Fibroblast of the aortic adventitia (primary cell): ENCODE measurements at regions not wholly inside any gene's neighbourhood (a gene's known extent, or its start where the extent isn't known, plus 50 kb on each side); places are given as distances from the start of the nearest gene placed in this dataset.
"Not testable (repeated sequence)": the region's sequence is repeated elsewhere in the genome, so short reads cannot be mapped to it uniquely, and the experiment has no call there.

Experiments used
- DNase-seq: peaks from one replicate; pipeline ENCODE4 v3.0.0-alpha.2; 2010; ENCODE audit warnings: low read depth
- H3K4me3 ChIP-seq: 2 replicates; pipeline ENCODE4 v1.5.1; 2011; ENCODE audit warnings: low read depth, mild to moderate bottlenecking, control low read depth, low read length, moderate library complexity
- CTCF ChIP-seq: IDR thresholded peaks from 2 replicates; pipeline ENCODE4 v1.5.1; 2011; ENCODE audit warnings: mild to moderate bottlenecking, low read length, control low read depth, inconsistent platforms; ENCODE audit not compliant: insufficient read depth

DNA sequence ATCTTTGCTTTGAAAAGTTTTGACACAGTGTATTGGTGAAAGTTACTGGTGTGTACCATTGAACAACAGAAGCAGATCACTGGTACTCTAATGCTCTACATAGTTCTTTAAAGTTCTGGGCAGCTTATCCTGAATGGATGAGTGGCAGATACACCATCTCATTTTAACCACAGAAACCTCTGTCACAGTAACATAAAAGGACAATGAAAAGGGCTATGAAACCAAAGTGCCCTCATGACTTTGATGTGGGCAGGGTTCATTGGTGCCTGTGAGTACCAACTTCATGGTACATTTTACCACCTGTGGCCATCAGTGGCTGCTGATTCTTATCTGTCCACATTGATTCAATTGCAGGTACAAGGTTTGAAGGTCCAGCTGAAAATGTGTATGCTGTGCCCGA, 285.7 kb upstream of the PREP start:
- TF ChIP-seq CTCF, result no peak
- H3K4me3 ChIP-seq, result no peak overlapping the region
- no peak for DNase-seq

DNA sequence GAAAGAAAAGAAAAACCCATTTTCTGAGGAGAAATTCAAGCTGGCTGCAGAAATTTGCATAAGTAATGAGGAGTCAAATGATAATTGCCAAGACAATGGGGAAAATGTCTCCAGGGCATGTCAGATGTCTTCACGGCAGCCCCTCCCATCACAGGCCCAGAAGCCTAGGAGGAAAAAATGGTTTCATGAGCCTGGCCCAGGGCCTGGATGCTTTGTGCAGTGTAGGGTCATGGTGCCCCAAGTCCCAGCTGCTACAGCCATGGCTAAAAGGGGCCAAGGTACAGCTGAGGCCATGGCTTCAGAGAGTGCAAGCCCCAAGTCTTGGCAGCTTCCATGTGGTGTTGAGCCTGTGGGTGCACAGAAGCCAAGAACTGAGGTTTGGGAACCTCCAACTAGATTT, 283.9 kb upstream of the PREP start:
- DNase-seq, H3K4me3 ChIP-seq: not testable (repeated sequence)

- no peak overlapping the region for H3K4me3 ChIP-seq
- DNase-seq, result no peak
- TF ChIP-seq CTCF, result no peak
These were observed 278.2 kb upstream of the PREP start for GRCh38 chr6:105681061-105681460.

DNA sequence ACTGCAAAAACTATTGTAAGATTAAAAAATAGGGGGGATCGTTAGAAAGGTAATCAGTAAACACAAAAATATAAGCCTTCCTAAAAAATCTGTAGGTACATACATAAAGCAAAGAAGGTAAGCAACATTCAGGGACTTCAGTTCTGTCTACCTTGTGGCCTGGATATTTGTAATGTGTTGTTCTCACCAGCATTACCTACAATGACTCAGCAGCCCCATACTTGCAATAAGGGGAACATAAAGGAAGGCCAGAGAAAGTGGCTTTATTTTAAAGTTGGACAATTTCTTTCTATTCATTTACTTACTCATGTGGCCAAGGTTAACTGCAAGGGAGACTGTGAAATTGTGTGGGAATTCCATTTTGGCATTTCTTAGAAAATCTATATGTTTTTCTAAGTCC, 277.2 kb upstream of the PREP start:
- no peak for DNase-seq
- H3K4me3 ChIP-seq, result no peak overlapping the region
- no peak for TF ChIP-seq CTCF

GRCh38 chr6:105678516-105678915, 275.6 kb upstream of the PREP start:
- H3K4me3 ChIP-seq, result no peak overlapping the region
- TF ChIP-seq CTCF, result no peak
- peak; percentile 28 for DNase-seq

DNA sequence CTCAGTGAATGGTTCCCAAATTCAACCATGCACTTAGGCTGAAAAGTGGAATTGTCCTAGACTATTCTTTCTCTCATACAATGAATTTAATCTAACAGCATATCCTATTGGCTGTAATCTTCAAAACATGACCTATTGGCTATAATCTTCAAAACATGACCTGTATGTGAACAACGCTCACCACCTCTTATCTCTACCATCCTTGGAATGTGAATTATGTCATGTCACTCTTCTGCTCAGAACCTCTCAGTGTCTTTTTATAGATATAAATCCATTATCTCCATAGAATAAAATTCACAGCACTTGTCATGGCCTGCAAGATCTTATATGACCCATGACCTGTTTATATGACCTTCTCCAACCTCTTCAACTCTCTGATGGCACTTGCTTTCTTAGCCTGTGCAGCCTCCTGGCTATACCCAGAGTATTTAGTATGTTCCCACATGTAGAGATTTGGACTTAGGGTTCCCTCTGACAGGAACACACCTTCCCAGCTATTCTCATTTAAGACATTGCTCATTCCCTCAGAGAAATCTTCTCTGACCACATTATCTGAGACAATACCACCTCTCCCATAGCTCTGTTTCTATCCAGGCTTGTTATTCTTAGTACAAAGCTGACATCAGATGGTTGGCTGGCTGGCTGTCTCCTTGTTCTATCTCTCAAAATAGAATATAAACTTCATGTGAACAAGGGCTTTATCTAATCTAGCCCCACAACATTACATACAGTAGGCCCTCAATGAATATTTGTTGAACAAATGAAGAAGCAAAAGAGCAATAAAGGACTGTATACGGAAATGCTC, 275.0 kb upstream of the PREP start:
- no peak for TF ChIP-seq CTCF
- peak; percentile 22 for DNase-seq
- no peak overlapping the region for H3K4me3 ChIP-seq

DNA sequence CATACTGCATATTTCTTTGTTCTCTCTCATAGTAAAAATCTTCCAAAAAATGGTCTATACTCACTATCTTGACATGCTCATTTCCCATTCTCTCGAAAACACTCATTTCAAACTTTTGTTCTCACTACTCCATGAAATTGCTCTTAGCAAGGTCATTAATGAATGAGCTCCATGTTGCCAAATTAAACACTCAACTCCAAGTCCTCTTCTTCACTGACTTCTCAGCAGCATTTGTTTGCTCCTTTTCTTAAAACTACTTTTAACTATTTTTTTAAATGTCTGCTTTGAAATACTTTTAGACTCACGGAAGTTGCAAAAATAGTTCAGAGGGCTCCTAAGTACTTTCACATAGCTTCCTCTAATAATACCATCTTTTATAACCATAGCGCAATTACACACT, 274.0 kb upstream of the PREP start:
- no peak for DNase-seq
- H3K4me3 ChIP-seq, result no peak overlapping the region
- TF ChIP-seq CTCF, result no peak
